Panc1 (cell line): ENCODE measurements at regions not wholly inside any gene's neighbourhood (a gene's known extent, or its start where the extent isn't known, plus 50 kb on each side); places are given as distances from the start of the nearest gene placed in this dataset.

Experiments used
- ATAC-seq: fragments of 200-7000 bp; cut with Tn5 transposase; 2 replicates; pipeline ENCODE4 v1.9.1; 2020; ENCODE audit warnings: mild to moderate bottlenecking, moderate library complexity
- BruUV-seq: library from RNA; stranded (reverse); fragments of 400-500 nt; replicated peaks from 2 replicates; lab custom pipeline; 2021; lab: Mats Ljungman, UMichigan
- CTCF ChIA-PET: fragments of 300-600 bp; sonication (Branson Sonifier 250); formaldehyde crosslinking; loops from one replicate; lab custom pipeline; 2022; ENCODE audit warnings: antibody characterized with exemption; lab: Charles Lee
- POLR2A ChIA-PET: fragments of 300-600 bp; sonication (Branson Sonifier 250); formaldehyde crosslinking; loops from one replicate; lab custom pipeline; 2022; ENCODE audit warnings: antibody characterized with exemption; lab: Charles Lee
- DNase-seq: peaks from one replicate; pipeline ENCODE4 v3.0.0-alpha.2; 2010; ENCODE audit warnings: low read depth, low spot score
- H3K27ac ChIP-seq: 2 replicates; pipeline ENCODE4 v1.5.1; 2011; ENCODE audit warnings: mild to moderate bottlenecking, low read length, inconsistent platforms
- H3K27me3 ChIP-seq: fragments of 200-500 bp; sonication (Bioruptor generic); 2 replicates; pipeline ENCODE4 v1.6.0; 2014; ENCODE audit warnings: low read length, inconsistent platforms; ENCODE audit not compliant: control insufficient read depth, insufficient read depth
- H3K36me3 ChIP-seq: fragments of 200-500 bp; sonication (Bioruptor generic); 2 replicates; pipeline ENCODE4 v1.5.1; 2014; ENCODE audit warnings: inconsistent platforms, mild to moderate bottlenecking, low read length, moderate library complexity; ENCODE audit not compliant: control insufficient read depth, insufficient read depth
- H3K4me1 ChIP-seq: 2 replicates; pipeline ENCODE4 v1.5.1; 2011; ENCODE audit warnings: inconsistent platforms, mild to moderate bottlenecking, low read length, moderate library complexity; ENCODE audit not compliant: control insufficient read depth, insufficient read depth
- H3K4me3 ChIP-seq, 2 experiments: 2 replicates each; pipeline ENCODE4 v1.5.1; 2011 to 2012; ENCODE audit warnings: low read depth in 2 of 2, low read length in 2 of 2, mild to moderate bottlenecking in 2 of 2, inconsistent platforms in 1 of 2, moderate library complexity in 1 of 2
- H3K9me3 ChIP-seq: fragments of 200-500 bp; sonication (Bioruptor generic); 2 replicates; pipeline ENCODE4 v1.5.1; 2014; ENCODE audit warnings: low read depth, mild to moderate bottlenecking, inconsistent platforms, low read length, moderate library complexity; ENCODE audit not compliant: control insufficient read depth, insufficient read depth
- POLR2AphosphoS5 ChIP-seq: IDR thresholded peaks from 2 replicates; pipeline ENCODE4 v1.6.1; 2012; ENCODE audit warnings: mild to moderate bottlenecking, low read depth, low read length, moderate library complexity
- SIN3A ChIP-seq: IDR thresholded peaks from 2 replicates; pipeline ENCODE4 v1.6.1; 2012; ENCODE audit warnings: low read depth, mild to moderate bottlenecking, low read length, moderate library complexity, borderline replicate concordance; ENCODE audit not compliant: insufficient read depth
- TCF7L2 ChIP-seq: IDR thresholded peaks from 2 replicates; pipeline ENCODE4 v1.6.1; 2011; ENCODE audit warnings: mild to moderate bottlenecking, low read depth, low read length, inconsistent platforms
- in situ Hi-C: cut with HindIII; loops from 2 replicates; pipeline ENCODE4 v1.10.0; 2016; ENCODE audit warnings: low sequenced_read_pairs, low pct_unique_long_range_greater_than_20kb
- intact Hi-C: fragments of 100-400 bp; cut with micrococcal nuclease; formaldehyde crosslinking; loops from one replicate; pipeline ENCODE4 v1.10.0; 2022; ENCODE audit not compliant: unreplicated experiment
- TF ChIP-seq, protein P1 (sequence below): fragments of 450-650 bp; IDR thresholded peaks from 2 replicates; pipeline ENCODE4 v1.5.1; 2017; ENCODE audit warnings: mild to moderate bottlenecking
- TF ChIP-seq, protein P2 (sequence below), 2 experiments: IDR thresholded peaks; 2 replicates each; pipeline ENCODE4 v1.6.1; 2011 to 2012; ENCODE audit warnings: low read depth in 2 of 2, control low read depth in 1 of 2, low read length in 1 of 2, mild to moderate bottlenecking in 1 of 2, moderate library complexity in 1 of 2; ENCODE audit not compliant: insufficient read depth in 1 of 2

DNA sequence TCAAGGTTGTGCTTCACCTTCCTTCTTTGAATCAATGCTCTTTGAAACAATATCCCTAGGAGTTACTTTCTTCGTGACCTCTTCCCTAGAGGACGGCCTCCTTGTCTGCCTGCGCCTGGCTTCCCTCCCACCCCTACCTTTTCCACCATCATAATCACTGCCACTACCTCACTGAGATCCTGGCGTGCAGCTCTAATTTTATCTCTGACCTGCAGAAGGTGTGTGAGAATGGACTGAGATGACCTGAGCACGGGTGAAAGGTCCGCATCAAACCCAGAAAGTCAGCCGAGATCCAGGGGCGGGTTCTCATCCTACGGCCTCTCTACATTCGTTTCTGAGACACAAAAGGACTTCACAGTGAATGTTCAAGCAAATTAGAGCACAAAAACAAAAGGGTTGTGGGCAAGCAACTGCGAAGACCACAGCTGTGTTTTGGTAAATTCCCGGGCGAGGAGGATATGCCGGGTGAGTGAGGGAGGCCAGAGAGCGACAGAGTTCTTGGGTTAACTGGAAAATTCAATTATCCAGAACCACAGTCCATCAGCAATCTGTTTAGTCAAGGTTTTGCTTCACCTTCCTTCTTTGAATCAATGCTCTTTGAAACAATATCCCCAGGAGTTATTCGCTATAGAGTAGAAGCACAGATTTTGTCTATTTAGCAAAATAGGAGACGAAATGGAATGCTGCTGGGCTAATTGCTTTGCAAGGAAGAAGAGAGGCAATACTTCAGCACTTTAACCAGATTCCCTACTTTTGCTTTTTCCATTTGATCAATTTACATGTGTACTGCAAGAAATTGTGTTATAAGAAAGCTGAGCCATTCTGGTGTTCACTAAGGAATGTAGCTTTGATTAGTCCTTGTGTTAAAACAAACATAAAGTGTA, 212.6 kb downstream of the ACKR3 start:
- ATAC-seq (no peak), DNase-seq (no peak)
- ChIA-PET CTCF (no interaction called here), POLR2A (no interaction called here)
- intact Hi-C loops (no loop called here), in situ Hi-C loops (no loop called here)
- Histone ChIP-seq H3K4me1 (no peaks in the 10 kb centered on the region), H3K9me3 (no peaks in the 10 kb centered on the region), H3K27ac (no peak overlapping the region), H3K27me3 (peaks cover 3% of the 10 kb centered on the region), H3K4me3 (no peak overlapping the region), H3K36me3 (no peaks in the 10 kb centered on the region)
- TF ChIP-seq TCF7L2 (no peak), SIN3A (no peak)
- TF ChIP-seq, protein P1, sequence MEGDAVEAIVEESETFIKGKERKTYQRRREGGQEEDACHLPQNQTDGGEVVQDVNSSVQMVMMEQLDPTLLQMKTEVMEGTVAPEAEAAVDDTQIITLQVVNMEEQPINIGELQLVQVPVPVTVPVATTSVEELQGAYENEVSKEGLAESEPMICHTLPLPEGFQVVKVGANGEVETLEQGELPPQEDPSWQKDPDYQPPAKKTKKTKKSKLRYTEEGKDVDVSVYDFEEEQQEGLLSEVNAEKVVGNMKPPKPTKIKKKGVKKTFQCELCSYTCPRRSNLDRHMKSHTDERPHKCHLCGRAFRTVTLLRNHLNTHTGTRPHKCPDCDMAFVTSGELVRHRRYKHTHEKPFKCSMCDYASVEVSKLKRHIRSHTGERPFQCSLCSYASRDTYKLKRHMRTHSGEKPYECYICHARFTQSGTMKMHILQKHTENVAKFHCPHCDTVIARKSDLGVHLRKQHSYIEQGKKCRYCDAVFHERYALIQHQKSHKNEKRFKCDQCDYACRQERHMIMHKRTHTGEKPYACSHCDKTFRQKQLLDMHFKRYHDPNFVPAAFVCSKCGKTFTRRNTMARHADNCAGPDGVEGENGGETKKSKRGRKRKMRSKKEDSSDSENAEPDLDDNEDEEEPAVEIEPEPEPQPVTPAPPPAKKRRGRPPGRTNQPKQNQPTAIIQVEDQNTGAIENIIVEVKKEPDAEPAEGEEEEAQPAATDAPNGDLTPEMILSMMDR = no peak
- no TSS peak for BruUV-seq

DNA sequence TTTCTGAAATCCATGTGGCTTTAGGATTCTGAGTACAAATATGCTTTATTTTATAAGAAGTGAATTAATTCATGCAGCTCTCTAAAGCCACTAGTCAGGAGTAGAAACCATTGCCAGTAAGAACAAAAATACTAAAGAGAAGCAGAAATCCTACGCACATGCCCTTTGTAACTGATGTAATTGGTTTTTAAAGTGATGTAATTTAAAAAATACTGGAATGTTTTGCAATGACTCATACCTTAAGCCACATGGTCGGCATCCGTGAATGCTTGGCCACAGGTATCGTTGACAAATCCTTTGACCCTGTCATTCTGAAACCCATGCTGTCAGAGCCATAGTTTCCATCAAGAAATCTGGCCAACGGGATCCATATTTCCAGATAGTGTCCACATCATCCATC, 213.3 kb downstream of the ACKR3 start:
- POLR2A ChIA-PET = no interaction called here
- H3K4me1 ChIP-seq = no peaks in the 10 kb centered on the region
- DNase-seq (no peak), ATAC-seq (no peak)
- H3K9me3 ChIP-seq = no peaks in the 10 kb centered on the region
- peaks cover 3% of the 10 kb centered on the region for H3K27me3 ChIP-seq
- in situ Hi-C loops (no loop called here), intact Hi-C loops (no loop called here)
- no peak overlapping the region for H3K27ac ChIP-seq
- CTCF ChIA-PET = no interaction called here
- H3K36me3 ChIP-seq = no peaks in the 10 kb centered on the region
- H3K4me3 ChIP-seq = no peak overlapping the region
- TF ChIP-seq, protein P2, sequence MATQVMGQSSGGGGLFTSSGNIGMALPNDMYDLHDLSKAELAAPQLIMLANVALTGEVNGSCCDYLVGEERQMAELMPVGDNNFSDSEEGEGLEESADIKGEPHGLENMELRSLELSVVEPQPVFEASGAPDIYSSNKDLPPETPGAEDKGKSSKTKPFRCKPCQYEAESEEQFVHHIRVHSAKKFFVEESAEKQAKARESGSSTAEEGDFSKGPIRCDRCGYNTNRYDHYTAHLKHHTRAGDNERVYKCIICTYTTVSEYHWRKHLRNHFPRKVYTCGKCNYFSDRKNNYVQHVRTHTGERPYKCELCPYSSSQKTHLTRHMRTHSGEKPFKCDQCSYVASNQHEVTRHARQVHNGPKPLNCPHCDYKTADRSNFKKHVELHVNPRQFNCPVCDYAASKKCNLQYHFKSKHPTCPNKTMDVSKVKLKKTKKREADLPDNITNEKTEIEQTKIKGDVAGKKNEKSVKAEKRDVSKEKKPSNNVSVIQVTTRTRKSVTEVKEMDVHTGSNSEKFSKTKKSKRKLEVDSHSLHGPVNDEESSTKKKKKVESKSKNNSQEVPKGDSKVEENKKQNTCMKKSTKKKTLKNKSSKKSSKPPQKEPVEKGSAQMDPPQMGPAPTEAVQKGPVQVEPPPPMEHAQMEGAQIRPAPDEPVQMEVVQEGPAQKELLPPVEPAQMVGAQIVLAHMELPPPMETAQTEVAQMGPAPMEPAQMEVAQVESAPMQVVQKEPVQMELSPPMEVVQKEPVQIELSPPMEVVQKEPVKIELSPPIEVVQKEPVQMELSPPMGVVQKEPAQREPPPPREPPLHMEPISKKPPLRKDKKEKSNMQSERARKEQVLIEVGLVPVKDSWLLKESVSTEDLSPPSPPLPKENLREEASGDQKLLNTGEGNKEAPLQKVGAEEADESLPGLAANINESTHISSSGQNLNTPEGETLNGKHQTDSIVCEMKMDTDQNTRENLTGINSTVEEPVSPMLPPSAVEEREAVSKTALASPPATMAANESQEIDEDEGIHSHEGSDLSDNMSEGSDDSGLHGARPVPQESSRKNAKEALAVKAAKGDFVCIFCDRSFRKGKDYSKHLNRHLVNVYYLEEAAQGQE (IDR thresholded peaks at IDR 0.05; ENCODE audit: insufficient read depth in 1 of 2, low read depth in 2 of 2, low read length in 1 of 2) = no peak
- TF ChIP-seq TCF7L2 = no peak
- no peak for TF ChIP-seq POLR2AphosphoS5
- no peak for TF ChIP-seq SIN3A
- TF ChIP-seq, protein P1 = no peak
- BruUV-seq = no TSS peak
